PC-9 (cell line): ENCODE measurements at regions not wholly inside any gene's neighbourhood (a gene's known extent, or its start where the extent isn't known, plus 50 kb on each side); places are given as distances from the start of the nearest gene placed in this dataset.
"Not testable (repeated sequence)": the region's sequence is repeated elsewhere in the genome, so short reads cannot be mapped to it uniquely, and the experiment has no call there.

Experiments
- BruUV-seq: library from RNA; stranded (reverse); fragments of 400-500 nt; replicated peaks from 2 replicates; lab custom pipeline; 2021; lab: Mats Ljungman, UMichigan
- CTCF ChIA-PET: fragments of 300-600 bp; sonication (Branson Sonifier 250); formaldehyde crosslinking; loops from one replicate; lab custom pipeline; 2022; ENCODE audit warnings: antibody characterized with exemption; lab: Charles Lee
- POLR2A ChIA-PET: fragments of 300-600 bp; sonication (Branson Sonifier 250); formaldehyde crosslinking; loops from one replicate; lab custom pipeline; 2022; ENCODE audit warnings: antibody characterized with exemption; ENCODE audit not compliant: unreplicated experiment; lab: Charles Lee
- DNase-seq, 2 experiments: peaks; one replicate each; pipeline versions ENCODE4 v3.0.0 to v3.0.0-alpha.2; 2015 to 2022; ENCODE audit warnings: mixed read lengths in 1 of 2
- H2AFZ ChIP-seq: fragments of 200-600 bp; sonication (generic); 2 replicates; pipeline ENCODE4 v1.8.1; 2017; ENCODE audit warnings: antibody characterized with exemption
- H3F3A ChIP-seq: fragments of 200-600 bp; sonication (generic); 2 replicates; pipeline ENCODE4 v1.8.1; 2017; ENCODE audit warnings: antibody characterized with exemption, mild to moderate bottlenecking, low read depth; ENCODE audit not compliant: insufficient read depth
- H3K27ac ChIP-seq: fragments of 200-600 bp; sonication (generic); 2 replicates; pipeline ENCODE4 v1.6.1; 2016; ENCODE audit warnings: mixed run types
- H3K27me3 ChIP-seq: fragments of 200-600 bp; sonication (generic); 2 replicates; pipeline ENCODE4 v1.6.1; 2016; ENCODE audit warnings: low read depth, mixed run types; ENCODE audit not compliant: insufficient read depth
- H3K36me3 ChIP-seq: fragments of 200-600 bp; sonication (generic); 2 replicates; pipeline ENCODE4 v1.6.1; 2016; ENCODE audit warnings: low read depth, mixed run types
- H3K4me1 ChIP-seq: fragments of 200-600 bp; sonication (generic); replicated peaks from 2 replicates; pipeline ENCODE4 v1.6.1; 2016; ENCODE audit warnings: mixed run types; ENCODE audit not compliant: insufficient read depth
- H3K4me2 ChIP-seq: fragments of 200-600 bp; sonication (generic); 2 replicates; pipeline ENCODE4 v1.6.1; 2017; ENCODE audit warnings: mixed run types
- H3K4me3 ChIP-seq: fragments of 200-600 bp; sonication (generic); 2 replicates; pipeline ENCODE4 v1.6.1; 2016; ENCODE audit warnings: mixed run types
- H3K79me2 ChIP-seq: fragments of 200-600 bp; sonication (generic); 2 replicates; pipeline ENCODE4 v1.6.1; 2017; ENCODE audit warnings: low read depth, mixed run types
- H3K9me2 ChIP-seq: fragments of 200-600 bp; sonication (generic); 2 replicates; pipeline ENCODE4 v1.8.1; 2017; ENCODE audit warnings: mild to moderate bottlenecking; ENCODE audit not compliant: insufficient read depth
- H3K9me3 ChIP-seq: fragments of 200-600 bp; sonication (generic); 2 replicates; pipeline ENCODE4 v1.8.1; 2016; ENCODE audit warnings: low read depth; ENCODE audit not compliant: insufficient read depth
- H4K20me1 ChIP-seq: fragments of 200-600 bp; sonication (generic); 2 replicates; pipeline ENCODE4 v1.8.1; 2017; ENCODE audit not compliant: insufficient read depth
- CTCF ChIP-seq: fragments of 200-600 bp; sonication (generic); conservative IDR thresholded peaks from 2 replicates; pipeline ENCODE4 v1.6.1; 2017; ENCODE audit warnings: mixed run types, antibody characterized with exemption, mild to moderate bottlenecking, moderate library complexity
- EZH2 ChIP-seq: fragments of 200-600 bp; sonication (generic); IDR thresholded peaks from 2 replicates; pipeline ENCODE4 v1.8.0; 2017; ENCODE audit warnings: antibody characterized with exemption, low read depth
- intact Hi-C: fragments of 100-400 bp; cut with micrococcal nuclease; formaldehyde crosslinking; loops from one replicate; pipeline ENCODE4 v1.10.0; 2022; ENCODE audit not compliant: unreplicated experiment

GRCh38 chr1:176396604-176397395 lies 66.2 kb upstream of the PAPPA2 start:
- H3K27me3 ChIP-seq, H3K27ac ChIP-seq, H3K79me2 ChIP-seq, H3K4me3 ChIP-seq, H3K4me2 ChIP-seq, H4K20me1 ChIP-seq, DNase-seq, H3F3A ChIP-seq, H3K9me2 ChIP-seq, H2AFZ ChIP-seq, CTCF ChIA-PET, intact Hi-C loops, H3K36me3 ChIP-seq, BruUV-seq, H3K9me3 ChIP-seq, H3K4me1 ChIP-seq, POLR2A ChIA-PET: not testable (repeated sequence)

- POLR2A ChIA-PET = no interaction called here
- H3K9me2 ChIP-seq = no peaks in the 10 kb centered on the region
- no peak for DNase-seq
- H3K27me3 ChIP-seq = no peaks in the 10 kb centered on the region
- CTCF ChIA-PET = no interaction called here
- no peak for TF ChIP-seq EZH2
- TF ChIP-seq CTCF = no peak
- no TSS peak for BruUV-seq
- no peak overlapping the region for H3K27ac ChIP-seq
- no peaks in the 10 kb centered on the region for H3F3A ChIP-seq
- no peak overlapping the region for H2AFZ ChIP-seq
- no peaks in the 10 kb centered on the region for H3K9me3 ChIP-seq
- intact Hi-C loops = no loop called here
- H3K4me3 ChIP-seq = no peak overlapping the region
- no peaks in the 10 kb centered on the region for H3K4me1 ChIP-seq
- no peaks in the 10 kb centered on the region for H3K36me3 ChIP-seq
- H3K4me2 ChIP-seq = no peak overlapping the region
- H3K79me2 ChIP-seq = no peaks in the 10 kb centered on the region
- H4K20me1 ChIP-seq = no peaks in the 10 kb centered on the region
These were observed 71.4 kb upstream of the PAPPA2 start for GRCh38 chr1:176391621-176392020.

- no peaks in the 10 kb centered on the region for H3K27me3 ChIP-seq
- H4K20me1 ChIP-seq = no peaks in the 10 kb centered on the region
- no peaks in the 10 kb centered on the region for H3K4me1 ChIP-seq
- TF ChIP-seq CTCF (no peak), EZH2 (no peak)
- H2AFZ ChIP-seq = no peak overlapping the region
- H3F3A ChIP-seq = no peaks in the 10 kb centered on the region
- DNase-seq = no peak
- ChIA-PET CTCF (no interaction called here), POLR2A (no interaction called here)
- H3K4me2 ChIP-seq = no peak overlapping the region
- H3K36me3 ChIP-seq = no peaks in the 10 kb centered on the region
- BruUV-seq = no TSS peak
- no peaks in the 10 kb centered on the region for H3K79me2 ChIP-seq
- H3K9me2 ChIP-seq = no peaks in the 10 kb centered on the region
- intact Hi-C loops = no loop called here
- no peak overlapping the region for H3K4me3 ChIP-seq
- no peak overlapping the region for H3K27ac ChIP-seq
- H3K9me3 ChIP-seq = no peaks in the 10 kb centered on the region
These were observed 78.1 kb upstream of the PAPPA2 start for GRCh38 chr1:176384841-176385240.

- no TSS peak for BruUV-seq
- POLR2A ChIA-PET = no interaction called here
- Histone ChIP-seq H3K9me2 (no peaks in the 10 kb centered on the region), H3K79me2 (no peaks in the 10 kb centered on the region), H3K27me3 (peaks cover 5% of the 10 kb centered on the region; the same call in 1 of the 2 replicates), H3K4me2 (no peak overlapping the region), H4K20me1 (no peaks in the 10 kb centered on the region), H3F3A (no peaks in the 10 kb centered on the region), H3K9me3 (no peaks in the 10 kb centered on the region), H3K27ac (no peak overlapping the region), H3K36me3 (no peaks in the 10 kb centered on the region), H3K4me1 (no peaks in the 10 kb centered on the region), H3K4me3 (no peak overlapping the region), H2AFZ (no peak overlapping the region)
- no peak for DNase-seq
- CTCF ChIA-PET = no interaction called here
- intact Hi-C loops = no loop called here
- no peak for TF ChIP-seq CTCF
- no peak for TF ChIP-seq EZH2
These were observed 80.8 kb upstream of the PAPPA2 start for GRCh38 chr1:176382163-176382562.
